HCT116 (cell line): ENCODE measurements at regions not wholly inside any gene's neighbourhood (a gene's known extent, or its start where the extent isn't known, plus 50 kb on each side); places are given as distances from the start of the nearest gene placed in this dataset.

Experiments used
- ATAC-seq: fragments of 200-7000 bp; cut with Tn5 transposase; 2 replicates; pipeline ENCODE4 v1.9.1; 2020; ENCODE audit warnings: mild to moderate bottlenecking, moderate library complexity
- BruUV-seq: library from RNA; stranded (reverse); fragments of 400-500 nt; replicated peaks from 2 replicates; lab custom pipeline; 2021; lab: Mats Ljungman, UMichigan
- CTCF ChIA-PET: fragments of 300-600 bp; sonication (Branson Sonifier 250); formaldehyde crosslinking; loops from one replicate; lab custom pipeline; 2021; ENCODE audit warnings: antibody characterized with exemption; lab: Charles Lee
- POLR2A ChIA-PET: fragments of 300-600, 350-600 bp; sonication (Branson Sonifier 250); formaldehyde crosslinking; loops from one replicate; lab custom pipeline; 2021; ENCODE audit warnings: antibody characterized with exemption; lab: Charles Lee
- RAD21 ChIA-PET, 2 experiments: fragments of 300-600 bp; sonication (Branson Sonifier 250); formaldehyde crosslinking; loops; one replicate each; lab custom pipeline; 2023; ENCODE audit warnings: low total read pairs in 2 of 2; ENCODE audit not compliant: uncharacterized antibody in 2 of 2, unreplicated experiment in 2 of 2, low non-redundant PET in 1 of 2; lab: Charles Lee
- DNase-seq: peaks from one replicate; pipeline ENCODE4 v3.0.0-alpha.2; 2010; ENCODE audit warnings: low read depth, low spot score
- H2AFZ ChIP-seq: fragments of 200-600 bp; shearing (Covaris generic), sonication (generic); 2 replicates; pipeline ENCODE4 v1.6.1; 2017; ENCODE audit warnings: low read depth, mixed run types, mixed read lengths, antibody characterized with exemption, low read length; ENCODE audit not compliant: poor library complexity, severe bottlenecking
- H3K27ac ChIP-seq: 2 replicates; pipeline ENCODE4 v1.5.1; 2012; ENCODE audit warnings: low read depth, low read length
- H3K27me3 ChIP-seq: fragments of 200-600 bp; sonication (generic); 2 replicates; pipeline ENCODE4 v1.6.1; 2016; ENCODE audit warnings: mixed run types, low read length, mixed read lengths; ENCODE audit not compliant: insufficient read depth
- H3K36me3 ChIP-seq, 2 experiments: fragments of 200-500 bp in 1 of 2; fragments of 200-600 bp in 1 of 2; sonication (Bioruptor generic) in 1 of 2; sonication (generic) in 1 of 2; 2 replicates each; pipeline versions ENCODE4 v1.5.1 to v1.6.1; 2014 to 2016; ENCODE audit warnings: low read length in 2 of 2, inconsistent platforms in 1 of 2, mixed read lengths in 1 of 2, mixed run types in 1 of 2; ENCODE audit not compliant: insufficient read depth in 2 of 2, control insufficient read depth in 1 of 2
- H3K4me1 ChIP-seq, 2 experiments: fragments of 200-600 bp in 1 of 2; sonication (generic) in 1 of 2; 2 replicates each; pipeline versions ENCODE4 v1.5.1 to v1.6.1; 2012 to 2017; ENCODE audit warnings: low read length in 2 of 2, inconsistent platforms in 1 of 2, mild to moderate bottlenecking in 1 of 2, mixed read lengths in 1 of 2, mixed run types in 1 of 2, moderate library complexity in 1 of 2; ENCODE audit not compliant: insufficient read depth in 2 of 2, control insufficient read depth in 1 of 2
- H3K4me2 ChIP-seq: fragments of 200-600 bp; sonication (generic); 2 replicates; pipeline ENCODE4 v1.6.1; 2017; ENCODE audit warnings: mixed run types, low read length, mixed read lengths
- H3K4me3 ChIP-seq, 2 experiments: fragments of 200-600 bp in 1 of 2; sonication (generic) in 1 of 2; replicated peaks in 1 of 2; 2 replicates each; pipeline ENCODE4 v1.5.1; 2011 to 2016; ENCODE audit warnings: low read length in 2 of 2, control low read depth in 1 of 2, low read depth in 1 of 2, mild to moderate bottlenecking in 1 of 2, mixed read lengths in 1 of 2, mixed run types in 1 of 2
- H3K79me2 ChIP-seq: fragments of 200-600 bp; sonication (generic); 2 replicates; pipeline ENCODE4 v1.6.1; 2017; ENCODE audit warnings: mild to moderate bottlenecking, mixed run types, low read length, moderate library complexity, mixed read lengths; ENCODE audit not compliant: insufficient read depth
- H3K9ac ChIP-seq: fragments of 200-600 bp; sonication (generic); 2 replicates; pipeline ENCODE4 v1.6.1; 2016; ENCODE audit warnings: low read length, mixed read lengths
- H3K9me2 ChIP-seq: fragments of 200-600 bp; sonication (generic), shearing (Covaris generic); 2 replicates; pipeline ENCODE4 v1.6.1; 2017; ENCODE audit warnings: mixed run types, mild to moderate bottlenecking, moderate library complexity; ENCODE audit not compliant: insufficient read depth
- H3K9me3 ChIP-seq, 2 experiments: fragments of 200-500 bp in 1 of 2; fragments of 200-600 bp in 1 of 2; sonication (Bioruptor generic) in 1 of 2; sonication (generic) in 1 of 2; 2 replicates each; pipeline ENCODE4 v1.6.1; 2014 to 2017; ENCODE audit warnings: low read length in 2 of 2, mixed read lengths in 2 of 2, inconsistent platforms in 1 of 2, low read depth in 1 of 2, mild to moderate bottlenecking in 1 of 2, mixed run types in 1 of 2, moderate library complexity in 1 of 2; ENCODE audit not compliant: control insufficient read depth in 1 of 2, insufficient read depth in 1 of 2
- H4K20me1 ChIP-seq: fragments of 200-600 bp; sonication (generic), shearing (Covaris generic); 2 replicates; pipeline ENCODE4 v1.6.1; 2017; ENCODE audit warnings: mixed run types, mild to moderate bottlenecking, moderate library complexity; ENCODE audit not compliant: insufficient read depth
- ATF3 ChIP-seq: IDR thresholded peaks from 2 replicates; pipeline ENCODE4 v1.6.1; 2012
- CTCF ChIP-seq, 3 experiments: fragments of 200-600 bp in 1 of 3; sonication (generic) in 1 of 3; IDR thresholded peaks in 2 of 3; conservative IDR thresholded peaks in 1 of 3; 2 replicates each; pipeline ENCODE4 v1.5.1; 2012 to 2017; ENCODE audit warnings: low read depth in 2 of 3, low read length in 2 of 3, antibody characterized with exemption in 1 of 3, borderline replicate concordance in 1 of 3, control low read depth in 1 of 3, mild to moderate bottlenecking in 1 of 3, mixed read lengths in 1 of 3, mixed run types in 1 of 3, moderate library complexity in 1 of 3; ENCODE audit not compliant: insufficient read depth in 1 of 3
- EGR1 ChIP-seq: IDR thresholded peaks from 2 replicates; pipeline ENCODE4 v1.6.1; 2012; ENCODE audit warnings: low read depth
- EZH2 ChIP-seq: fragments of 200-600 bp; sonication (generic); IDR thresholded peaks from 2 replicates; pipeline ENCODE4 v1.6.1; 2017; ENCODE audit warnings: antibody characterized with exemption, mixed run types
- EZH2phosphoT487 ChIP-seq: fragments of 200-600 bp; IDR thresholded peaks from 2 replicates; pipeline ENCODE4 v1.6.1; 2018; ENCODE audit warnings: antibody characterized with exemption, borderline replicate concordance
- JUND ChIP-seq: IDR thresholded peaks from 2 replicates; pipeline ENCODE4 v1.6.1; 2012
- MAX ChIP-seq: IDR thresholded peaks from 2 replicates; pipeline ENCODE4 v1.6.1; 2012
- POLR2A ChIP-seq: IDR thresholded peaks from 2 replicates; pipeline ENCODE4 v1.7.0; 2011; ENCODE audit warnings: borderline replicate concordance; ENCODE audit not compliant: insufficient read depth, insufficient read length; ENCODE audit errors: extremely low read depth
- POLR2AphosphoS5 ChIP-seq: IDR thresholded peaks from 2 replicates; pipeline ENCODE4 v1.6.1; 2011; ENCODE audit warnings: mild to moderate bottlenecking, low read depth, low read length, moderate library complexity
- REST ChIP-seq: IDR thresholded peaks from 2 replicates; pipeline ENCODE4 v1.6.1; 2012; ENCODE audit warnings: low read depth
- SIN3A ChIP-seq: IDR thresholded peaks from 2 replicates; pipeline ENCODE4 v1.6.1; 2012; ENCODE audit warnings: low read depth
- SP1 ChIP-seq: IDR thresholded peaks from 2 replicates; pipeline ENCODE4 v1.6.1; 2012; ENCODE audit warnings: low read depth
- SRF ChIP-seq: IDR thresholded peaks from 2 replicates; pipeline ENCODE4 v1.6.1; 2012; ENCODE audit warnings: low read depth
- YY1 ChIP-seq: IDR thresholded peaks from 2 replicates; pipeline ENCODE4 v1.6.1; 2011; ENCODE audit warnings: low read length, low read depth, moderate library complexity, mild to moderate bottlenecking; ENCODE audit not compliant: insufficient replicate concordance; ENCODE audit errors: extremely low read depth
- ZFX ChIP-seq: fragments of 450-650 bp; IDR thresholded peaks from 2 replicates; pipeline ENCODE4 v1.6.1; 2017
- intact Hi-C: fragments of 100-400 bp; cut with micrococcal nuclease; formaldehyde crosslinking; loops from 2 replicates; pipeline ENCODE4 v1.10.0; 2022

DNA sequence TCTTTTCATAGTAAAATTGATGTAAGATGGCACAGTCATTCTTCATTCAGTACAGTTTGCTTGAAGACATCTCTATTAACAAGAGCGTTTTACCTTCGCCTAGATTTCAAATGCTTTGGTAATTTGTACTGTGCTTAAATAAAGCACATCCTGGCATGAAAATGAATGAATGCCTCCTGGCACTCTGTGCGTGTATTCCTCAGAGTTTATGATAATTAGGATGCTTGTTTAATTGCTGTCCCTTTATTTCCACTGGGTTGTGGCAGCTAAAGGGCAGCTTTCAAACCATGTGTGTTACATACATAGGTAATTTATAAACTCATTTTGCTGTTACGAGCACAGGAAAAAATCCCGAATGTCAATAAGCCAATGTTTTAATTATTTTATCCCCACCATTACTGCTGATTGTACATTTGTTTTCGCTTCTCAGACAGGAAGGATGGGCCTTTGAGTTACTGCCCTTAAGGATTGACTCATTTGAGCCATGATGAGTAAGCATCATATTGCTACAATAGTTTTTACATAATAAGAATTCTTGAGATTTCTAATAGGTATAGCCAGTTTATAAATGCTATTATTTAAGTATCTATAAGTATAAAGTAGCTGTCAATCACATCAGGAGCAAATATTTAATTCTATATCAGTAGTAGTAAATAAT is 516.5 kb downstream of the XIRP2 start:
- ATAC-seq, result no peak
- TF ChIP-seq POLR2A, result no peak
- TF ChIP-seq EGR1, result no peak
- no peak for TF ChIP-seq MAX
- no peak for TF ChIP-seq REST
- TF ChIP-seq CTCF (IDR thresholded peaks at IDR 0.05 in 2 of 3, conservative IDR thresholded peaks at IDR 0.05 in 1 of 3; ENCODE audit: borderline replicate concordance in 1 of 3, insufficient read depth in 1 of 3, low read depth in 2 of 3, low read length in 2 of 3), result no peak
- TF ChIP-seq SP1, result no peak
- no peak for TF ChIP-seq EZH2phosphoT487
- no peak for TF ChIP-seq JUND
- TF ChIP-seq EZH2, result no peak
- no peak for TF ChIP-seq YY1
- no peak for TF ChIP-seq POLR2AphosphoS5
- TF ChIP-seq SIN3A, result no peak
- TF ChIP-seq ATF3, result no peak
- TF ChIP-seq ZFX, result no peak
- no peak for TF ChIP-seq SRF
- DNase-seq, result no peak
- ChIA-PET POLR2A (no interaction called here), CTCF (no interaction called here), RAD21 (no interaction called here)
- H3K27ac ChIP-seq, result no peak overlapping the region
- no peaks in the 10 kb centered on the region for H4K20me1 ChIP-seq
- H2AFZ ChIP-seq, result no peak overlapping the region
- H3K4me1 ChIP-seq, result no peaks in the 10 kb centered on the region
- intact Hi-C loops, result no loop called here
- no peak overlapping the region for H3K4me3 ChIP-seq
- no peaks in the 10 kb centered on the region for H3K9me2 ChIP-seq
- no peaks in the 10 kb centered on the region for H3K36me3 ChIP-seq
- no peaks in the 10 kb centered on the region for H3K79me2 ChIP-seq
- no peak overlapping the region for H3K4me2 ChIP-seq
- H3K9ac ChIP-seq, result no peak overlapping the region
- no TSS peak for BruUV-seq
- H3K27me3 ChIP-seq, result no peaks in the 10 kb centered on the region
- H3K9me3 ChIP-seq, result no peaks in the 10 kb centered on the region
